HEK293T (cell line): ENCODE measurements at regions not wholly inside any gene's neighbourhood (a gene's known extent, or its start where the extent isn't known, plus 50 kb on each side); places are given as distances from the start of the nearest gene placed in this dataset.

Source experiments
- CTCF ChIA-PET: fragments of 350-600 bp; formaldehyde crosslinking; extraction: SDS; loops from one replicate; lab custom pipeline; 2021; ENCODE audit warnings: antibody characterized with exemption, inconsistent platforms; lab: Yijun Ruan, JAX
- POLR2A ChIA-PET: fragments of 350-600 bp; formaldehyde crosslinking; extraction: SDS; loops from one replicate; lab custom pipeline; 2020; ENCODE audit warnings: antibody characterized with exemption, inconsistent platforms; lab: Yijun Ruan, JAX
- DNase-seq: peaks from one replicate; pipeline ENCODE4 v3.0.0; 2012; ENCODE audit warnings: mixed read lengths; ENCODE audit errors: extremely low spot score
- ARNT ChIP-seq: fragments of 450-650 bp; IDR thresholded peaks from 2 replicates; pipeline ENCODE4 v1.6.1; 2017; ENCODE audit warnings: mild to moderate bottlenecking
- BHLHE40 ChIP-seq: fragments of 450-650 bp; IDR thresholded peaks from 2 replicates; pipeline ENCODE4 v1.6.1; 2016; ENCODE audit warnings: mild to moderate bottlenecking, moderate library complexity, borderline replicate concordance
- CTBP1 ChIP-seq: fragments of 450-650 bp; IDR thresholded peaks from 2 replicates; pipeline ENCODE4 v1.6.1; 2016; ENCODE audit warnings: borderline replicate concordance
- ELF4 ChIP-seq: fragments of 450-650 bp; IDR thresholded peaks from 2 replicates; pipeline ENCODE4 v1.6.1; 2017; ENCODE audit warnings: antibody characterized with exemption
- FOXA1 ChIP-seq: fragments of 450-650 bp; IDR thresholded peaks from 2 replicates; pipeline ENCODE4 v1.6.1; 2016; ENCODE audit warnings: mild to moderate bottlenecking
- FOXK2 ChIP-seq: fragments of 450-650 bp; IDR thresholded peaks from 2 replicates; pipeline ENCODE4 v1.6.1; 2016; ENCODE audit warnings: mild to moderate bottlenecking
- FOXM1 ChIP-seq: fragments of 450-650 bp; IDR thresholded peaks from 2 replicates; pipeline ENCODE4 v1.6.1; 2017; ENCODE audit warnings: mild to moderate bottlenecking, borderline replicate concordance
- HDGF ChIP-seq: fragments of 450-650 bp; IDR thresholded peaks from 2 replicates; pipeline ENCODE4 v1.6.1; 2017; ENCODE audit warnings: antibody characterized with exemption, borderline replicate concordance
- L3MBTL2 ChIP-seq: fragments of 450-650 bp; conservative IDR thresholded peaks from 2 replicates; pipeline ENCODE4 v1.6.1; 2016; ENCODE audit warnings: mild to moderate bottlenecking
- LEF1 ChIP-seq: fragments of 450-650 bp; IDR thresholded peaks from 2 replicates; pipeline ENCODE4 v1.6.1; 2017; ENCODE audit warnings: mild to moderate bottlenecking, borderline replicate concordance
- NFRKB ChIP-seq: fragments of 450-650 bp; IDR thresholded peaks from 2 replicates; pipeline ENCODE4 v1.6.1; 2016; ENCODE audit warnings: mild to moderate bottlenecking, moderate library complexity
- SP1 ChIP-seq: fragments of 450-650 bp; IDR thresholded peaks from 2 replicates; pipeline ENCODE4 v1.6.1; 2017
- SUZ12 ChIP-seq: fragments of 450-650 bp; IDR thresholded peaks from 2 replicates; pipeline ENCODE4 v1.6.1; 2016; ENCODE audit warnings: mild to moderate bottlenecking
- TARDBP ChIP-seq: fragments of 450-650 bp; IDR thresholded peaks from 2 replicates; pipeline ENCODE4 v1.6.1; 2016
- ZNF384 ChIP-seq: fragments of 450-650 bp; IDR thresholded peaks from 2 replicates; pipeline ENCODE4 v1.6.1; 2016
- TF ChIP-seq, protein P1 (sequence below): fragments of 450-650 bp; IDR thresholded peaks from 2 replicates; pipeline ENCODE4 v1.6.1; 2016

DNA sequence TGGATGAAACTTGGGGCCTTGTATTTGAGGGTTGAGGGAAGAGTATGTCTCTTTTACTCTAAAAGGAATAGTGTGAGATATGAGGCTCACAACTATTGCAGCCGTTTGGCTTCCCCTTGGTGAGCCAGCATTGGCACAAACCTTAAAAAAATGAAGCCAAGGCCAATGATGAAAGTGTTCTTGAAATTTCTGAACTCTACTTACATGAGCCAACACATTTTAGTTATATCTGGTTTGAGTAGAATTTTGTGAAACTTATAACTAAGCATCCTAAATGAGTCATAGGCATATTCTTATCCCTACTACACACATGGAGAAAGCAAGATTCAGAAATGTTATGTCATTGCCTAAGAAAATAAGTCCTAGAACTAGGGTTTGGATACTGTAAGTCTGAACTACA is 55.3 kb upstream of the ACSS3 start:
- TF ChIP-seq SP1 (no peak), ZNF384 (no peak), CTBP1 (no peak), FOXK2 (no peak), FOXA1 (no peak), LEF1 (no peak), NFRKB (no peak), ELF4 (no peak), FOXM1 (no peak), SUZ12 (no peak), L3MBTL2 (no peak), BHLHE40 (no peak), TARDBP (no peak), ARNT (no peak), HDGF (no peak)
- TF ChIP-seq, protein P1, sequence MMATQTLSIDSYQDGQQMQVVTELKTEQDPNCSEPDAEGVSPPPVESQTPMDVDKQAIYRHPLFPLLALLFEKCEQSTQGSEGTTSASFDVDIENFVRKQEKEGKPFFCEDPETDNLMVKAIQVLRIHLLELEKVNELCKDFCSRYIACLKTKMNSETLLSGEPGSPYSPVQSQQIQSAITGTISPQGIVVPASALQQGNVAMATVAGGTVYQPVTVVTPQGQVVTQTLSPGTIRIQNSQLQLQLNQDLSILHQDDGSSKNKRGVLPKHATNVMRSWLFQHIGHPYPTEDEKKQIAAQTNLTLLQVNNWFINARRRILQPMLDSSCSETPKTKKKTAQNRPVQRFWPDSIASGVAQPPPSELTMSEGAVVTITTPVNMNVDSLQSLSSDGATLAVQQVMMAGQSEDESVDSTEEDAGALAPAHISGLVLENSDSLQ = no peak
- no peak for DNase-seq
- ChIA-PET CTCF (no interaction called here), POLR2A (no interaction called here)

DNA sequence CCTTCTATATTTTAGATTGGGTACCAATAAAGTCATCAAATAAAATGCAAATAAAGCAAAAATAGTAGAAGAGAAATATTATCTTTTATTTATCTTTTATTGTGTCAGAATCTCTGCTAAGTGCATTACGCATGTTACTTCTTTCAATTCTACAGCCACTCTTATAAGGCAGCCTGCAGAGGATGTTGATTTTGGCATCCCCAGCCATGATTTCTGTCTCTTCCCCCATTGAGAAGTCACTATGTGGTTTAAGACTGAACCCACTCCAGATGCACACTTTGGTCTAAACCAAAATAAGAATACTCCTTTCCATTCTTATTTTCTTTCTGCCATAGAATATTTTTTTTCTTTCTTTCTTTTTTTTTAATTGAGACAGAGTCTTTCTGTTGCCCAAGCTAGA is 56.0 kb upstream of the ACSS3 start:
- POLR2A ChIA-PET = no interaction called here
- CTCF ChIA-PET = no interaction called here
- DNase-seq = no peak
- TF ChIP-seq NFRKB = no peak
- TF ChIP-seq SP1 = no peak
- no peak for TF ChIP-seq BHLHE40
- no peak for TF ChIP-seq ELF4
- TF ChIP-seq TARDBP = no peak
- no peak for TF ChIP-seq L3MBTL2
- TF ChIP-seq LEF1 = no peak
- no peak for TF ChIP-seq CTBP1
- no peak for TF ChIP-seq FOXA1
- TF ChIP-seq SUZ12 = no peak
- no peak for TF ChIP-seq FOXK2
- TF ChIP-seq, protein P1 = no peak
- TF ChIP-seq ARNT = no peak
- TF ChIP-seq FOXM1 = no peak
- TF ChIP-seq ZNF384 = no peak
- TF ChIP-seq HDGF = no peak

DNA sequence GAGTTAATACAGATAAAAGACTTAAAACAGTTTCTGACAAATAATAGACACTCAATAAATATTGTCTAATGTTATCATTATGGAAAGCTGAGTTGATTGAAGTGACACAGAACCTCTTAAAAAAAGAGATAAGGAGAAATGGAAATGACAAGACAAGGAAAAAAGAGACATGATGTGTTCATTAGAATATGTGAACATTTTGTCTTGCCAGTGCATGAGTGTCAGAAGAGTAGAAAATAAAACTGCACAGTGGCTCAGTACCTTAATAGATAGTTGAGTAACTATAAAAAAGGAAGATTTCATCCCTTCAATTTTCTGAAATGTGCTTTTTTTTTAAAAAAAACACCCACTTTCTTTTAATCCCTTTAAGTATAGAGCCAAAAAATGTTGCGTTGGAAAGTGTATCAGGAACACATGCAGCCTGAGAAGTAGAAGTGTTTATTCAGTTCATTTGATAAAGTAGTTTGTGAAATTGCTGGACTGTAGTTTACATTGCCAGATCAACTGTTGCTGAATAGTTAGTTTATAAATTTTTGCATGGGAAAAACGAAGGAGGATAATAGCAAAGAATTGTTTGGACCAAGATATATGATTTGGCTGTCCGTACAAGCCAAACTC is 56.6 kb upstream of the ACSS3 start:
- CTCF ChIA-PET = interaction anchor here (0.7 kb wide), 1 partner anchor 39 kb away, joined by 3 read pairs; no protein-coding TSS in a partner anchor
- POLR2A ChIA-PET = no interaction called here
- DNase-seq = no peak
- TF ChIP-seq ELF4 (no peak), ZNF384 (no peak), SP1 (no peak), FOXM1 (no peak), BHLHE40 (no peak), ARNT (no peak), FOXK2 (no peak), TARDBP (no peak)
- TF ChIP-seq, protein P1 = no peak

DNA sequence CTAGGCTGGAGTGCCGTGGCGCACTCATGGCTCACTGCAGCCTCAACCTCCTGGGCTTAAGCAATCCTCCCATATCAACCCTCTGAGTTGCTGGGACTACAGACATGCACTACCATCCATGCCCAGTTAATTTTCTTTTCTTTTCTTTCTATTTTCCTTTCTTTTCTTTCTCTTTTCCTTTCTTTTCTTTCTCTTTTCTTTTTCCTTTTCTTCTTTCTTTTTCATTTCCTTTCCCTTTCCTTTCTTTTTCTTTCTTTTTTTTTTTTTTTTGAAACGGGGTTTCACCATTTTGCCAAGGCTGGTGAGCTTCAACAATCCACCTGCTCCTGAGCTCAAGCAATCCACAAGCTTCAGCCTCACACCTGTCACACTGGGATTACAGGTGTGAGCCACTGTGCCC is 60.1 kb upstream of the ACSS3 start:
- TF ChIP-seq TARDBP (no peak), L3MBTL2 (no peak), ZNF384 (no peak), ELF4 (no peak), SUZ12 (no peak), FOXA1 (no peak), LEF1 (no peak), SP1 (no peak), ARNT (no peak), NFRKB (no peak), FOXM1 (no peak)
- TF ChIP-seq, protein P1 = no peak
- no peak for DNase-seq
- ChIA-PET POLR2A (no interaction called here), CTCF (no interaction called here)

DNA sequence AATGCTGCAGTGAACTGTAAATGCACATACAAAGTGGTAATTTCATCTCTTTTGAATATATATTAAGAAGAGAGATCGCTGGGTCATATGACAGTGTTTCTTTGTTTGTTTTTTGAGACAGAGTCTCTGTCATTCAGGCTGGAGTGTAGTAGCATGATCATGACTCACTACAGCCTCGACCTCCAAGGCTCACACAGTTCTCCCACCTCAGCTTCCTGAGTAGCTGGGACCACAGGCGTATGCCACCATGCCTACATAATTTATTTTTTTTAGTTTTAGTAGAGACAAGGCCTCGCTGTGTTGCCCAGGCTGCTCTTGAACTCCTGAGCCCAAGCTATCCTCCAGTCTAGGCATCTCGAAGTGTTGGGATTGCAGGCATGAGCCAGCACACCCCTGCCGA is 62.4 kb upstream of the ACSS3 start:
- no peak for TF ChIP-seq ZNF384
- TF ChIP-seq NFRKB = no peak
- TF ChIP-seq, protein P1 = no peak
- TF ChIP-seq CTBP1 = no peak
- ChIA-PET POLR2A (no interaction called here), CTCF (no interaction called here)
- no peak for DNase-seq
